Activated CD4-positive, alpha-beta T cell treated with anti-CD3 and anti-CD28 coated beads, Interleukin-2, amount 50 U/mL, for 48 hours (primary cell): ENCODE measurements at regions not wholly inside any gene's neighbourhood (a gene's known extent, or its start where the extent isn't known, plus 50 kb on each side); places are given as distances from the start of the nearest gene placed in this dataset.
"Not testable (repeated sequence)": the region's sequence is repeated elsewhere in the genome, so short reads cannot be mapped to it uniquely, and the experiment has no call there.

Source experiments
- DNase-seq, 2 experiments: peaks; one replicate each; pipeline ENCODE4 v3.0.0-alpha.2; 2020

DNA sequence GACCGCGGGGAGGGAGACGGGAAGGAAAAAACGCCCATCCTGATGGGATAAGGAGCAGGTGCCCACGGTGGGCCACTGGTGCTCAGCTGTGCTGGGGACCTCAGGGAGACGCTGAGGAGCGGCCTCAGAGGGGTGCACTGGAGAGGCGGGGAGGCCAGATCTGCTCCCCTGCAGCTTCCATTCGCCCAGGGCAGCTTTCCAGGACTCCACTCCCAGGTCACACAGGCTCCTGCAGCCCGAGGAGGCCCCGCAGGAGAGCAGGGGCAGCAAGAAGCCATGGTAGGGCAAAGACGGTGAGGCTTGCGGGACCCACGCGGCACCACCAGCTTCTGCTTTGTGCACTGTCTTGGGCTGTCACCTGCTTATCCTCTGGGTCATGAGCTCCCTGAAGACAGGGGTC is 82.5 kb upstream of the SULF2 start:
- DNase-seq = no peak

DNA sequence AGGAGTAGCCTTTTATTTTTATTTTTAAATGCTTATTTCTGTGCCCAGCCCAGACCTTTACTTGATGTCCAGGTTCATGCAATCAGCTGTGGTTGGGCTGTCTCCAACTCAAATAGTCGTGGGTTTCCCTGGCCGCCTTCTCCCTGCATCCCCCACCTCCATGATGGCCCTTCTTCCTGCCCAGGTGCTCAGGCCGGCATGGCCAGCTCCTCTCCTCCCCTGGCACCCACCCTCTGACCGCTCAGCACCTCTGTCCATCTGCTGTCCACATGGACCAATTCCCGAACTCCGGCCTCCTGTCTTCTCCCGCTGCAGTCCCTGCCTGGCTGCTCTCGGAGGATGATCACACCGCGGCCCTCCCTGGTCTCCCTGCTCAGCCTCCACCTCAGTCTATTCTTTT is 81.2 kb upstream of the SULF2 start:
- no peak for DNase-seq

DNA sequence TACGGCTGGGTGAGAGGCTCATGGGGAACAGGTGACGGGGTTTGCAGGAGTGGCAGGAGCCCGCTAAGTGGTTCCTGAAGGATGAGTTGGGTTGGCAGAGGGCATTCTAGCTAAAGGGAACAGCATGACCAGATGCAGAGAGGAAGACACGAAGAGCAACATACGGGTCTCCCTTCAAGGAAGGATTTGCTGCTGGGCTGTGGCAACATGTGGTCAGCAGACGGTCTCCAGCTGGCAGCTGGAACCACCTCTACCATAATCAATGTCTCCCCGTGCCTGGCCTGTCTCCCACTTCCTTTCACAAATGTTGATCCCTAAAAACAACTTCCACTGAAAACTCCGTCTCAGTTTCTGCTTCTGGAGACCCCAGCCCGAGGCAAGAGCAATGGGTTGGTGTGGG is 80.6 kb upstream of the SULF2 start:
- DNase-seq = no peak

DNA sequence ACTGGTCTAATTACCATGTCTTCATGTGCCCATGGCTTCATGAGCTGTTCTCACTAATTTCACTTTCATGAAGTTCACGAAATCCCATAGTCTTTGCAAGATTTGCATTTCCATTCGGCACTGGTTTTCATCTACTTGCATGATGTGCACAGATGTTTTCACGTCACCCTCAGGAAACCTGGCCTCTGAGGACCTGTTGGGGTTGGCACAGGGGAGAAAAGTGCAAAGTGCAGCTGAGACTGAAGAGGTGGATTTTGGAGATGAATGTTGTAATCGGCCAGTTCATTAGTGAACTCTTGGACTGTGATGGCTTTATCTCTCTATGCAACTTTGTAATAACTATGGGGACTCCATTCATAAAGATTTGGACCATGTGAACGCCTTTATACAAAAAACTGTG is 80.2 kb upstream of the SULF2 start:
- DNase-seq = no peak

DNA sequence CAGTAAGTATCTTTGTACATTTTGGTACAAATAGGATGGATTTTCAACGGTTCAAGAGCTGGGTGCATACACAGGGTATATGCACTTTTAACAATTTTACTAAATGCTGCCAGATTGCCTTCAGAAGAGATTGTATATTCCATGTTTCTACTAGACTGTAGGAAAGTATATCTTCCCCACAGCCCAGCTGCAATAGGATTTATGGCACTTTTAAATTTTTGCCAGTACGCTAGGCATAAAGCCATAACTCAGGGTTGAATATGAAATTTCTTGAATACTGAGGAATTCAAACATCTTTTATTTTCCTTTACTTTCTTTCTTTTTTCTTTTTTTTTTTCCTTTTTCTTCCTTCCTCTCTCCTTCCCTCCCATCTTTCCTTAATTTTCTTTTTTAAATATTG is 78.7 kb upstream of the SULF2 start:
- no peak for DNase-seq

- no peak for DNase-seq
Measured at GRCh38 chr20:47863315-47863965, 78.2 kb upstream of the SULF2 start.

DNA sequence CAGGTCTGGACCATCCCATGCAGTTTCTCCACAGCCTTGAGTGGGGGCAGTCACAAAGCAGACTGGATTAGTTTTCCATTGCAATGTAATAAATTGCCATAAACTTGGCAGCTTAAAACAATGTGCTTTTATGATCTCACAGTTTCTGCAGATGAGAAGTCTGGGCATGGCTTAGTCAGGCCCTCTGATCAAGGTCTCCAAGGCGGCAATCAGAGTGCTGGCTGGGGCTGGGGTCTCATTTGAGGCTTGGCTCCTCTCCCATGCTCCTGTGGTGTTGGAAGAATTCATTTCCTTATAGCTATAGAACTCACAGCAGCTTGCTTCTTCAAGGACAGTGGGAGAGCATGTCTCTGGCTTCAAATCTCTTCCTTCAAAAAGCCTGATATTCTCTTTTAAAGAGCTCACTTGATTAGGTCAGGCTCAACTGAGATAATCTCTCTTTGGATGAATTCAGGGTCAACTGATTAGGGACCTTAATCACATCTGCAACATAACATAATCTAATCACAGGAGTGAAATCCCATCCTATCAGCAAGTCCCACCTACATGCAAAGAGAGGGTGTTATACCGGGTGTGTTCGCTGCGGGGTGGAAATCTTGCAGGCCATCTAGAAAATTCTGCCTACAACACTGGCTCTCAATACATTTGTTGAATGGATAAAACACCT is 77.4 kb upstream of the SULF2 start:
- no peak for DNase-seq

- DNase-seq = no peak
Measured at GRCh38 chr20:47861116-47861515, 75.8 kb upstream of the SULF2 start.

DNA sequence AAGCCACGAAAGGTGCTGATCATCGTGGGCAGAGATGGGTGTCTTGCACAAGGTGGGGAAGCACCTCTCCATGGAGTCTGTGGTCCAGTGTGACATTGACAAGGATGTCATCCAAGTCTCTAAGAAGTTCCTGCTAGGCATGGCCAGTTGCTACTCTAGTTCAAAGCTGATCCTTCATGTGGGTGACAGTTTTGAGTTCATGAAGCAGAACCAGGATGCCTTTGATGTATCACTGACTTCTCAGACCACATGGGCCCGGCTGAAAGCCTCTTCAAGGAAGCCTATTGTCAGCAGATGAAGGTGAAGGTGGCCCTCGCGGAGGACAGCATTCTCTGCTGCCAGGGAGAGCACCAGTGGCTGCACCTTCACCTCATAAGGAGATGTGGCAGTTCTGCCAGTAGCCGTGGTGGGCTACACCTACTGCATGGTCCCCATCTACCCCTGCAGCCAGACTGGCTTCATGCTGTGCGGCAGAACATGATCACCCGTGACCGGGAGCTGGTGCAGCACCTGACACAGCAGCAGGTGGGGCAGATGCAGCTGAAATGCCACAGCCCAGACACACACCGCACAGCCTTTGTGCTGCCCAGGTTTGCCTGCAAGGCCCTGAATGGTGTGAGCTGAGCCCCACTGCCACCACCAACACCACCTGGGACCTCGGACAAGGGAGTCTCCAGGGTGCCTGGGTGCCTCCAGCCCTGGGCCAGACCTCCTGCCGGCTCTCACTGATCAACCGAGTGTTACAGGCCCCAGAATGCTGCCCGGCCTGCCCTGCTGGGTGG is 75.0 kb upstream of the SULF2 start:
- no peak for DNase-seq

DNA sequence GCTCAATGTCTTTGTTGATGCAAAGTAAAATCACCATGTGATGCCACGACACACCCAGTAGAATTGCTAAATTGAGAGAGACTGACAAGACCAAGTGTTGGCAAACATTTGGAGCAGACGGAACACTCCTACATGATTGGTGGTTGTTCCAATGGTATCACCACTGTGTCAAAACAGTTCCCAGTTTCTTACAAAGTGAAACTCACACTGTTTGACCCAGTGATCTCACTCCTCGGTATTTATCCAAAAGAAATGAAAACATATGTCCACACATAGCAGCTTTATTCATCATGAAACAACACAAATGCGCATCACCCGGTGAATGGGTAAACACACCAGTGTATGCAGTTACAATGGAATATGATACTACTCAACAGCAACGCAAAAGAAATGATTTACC is 74.0 kb upstream of the SULF2 start:
- no peak for DNase-seq

DNA sequence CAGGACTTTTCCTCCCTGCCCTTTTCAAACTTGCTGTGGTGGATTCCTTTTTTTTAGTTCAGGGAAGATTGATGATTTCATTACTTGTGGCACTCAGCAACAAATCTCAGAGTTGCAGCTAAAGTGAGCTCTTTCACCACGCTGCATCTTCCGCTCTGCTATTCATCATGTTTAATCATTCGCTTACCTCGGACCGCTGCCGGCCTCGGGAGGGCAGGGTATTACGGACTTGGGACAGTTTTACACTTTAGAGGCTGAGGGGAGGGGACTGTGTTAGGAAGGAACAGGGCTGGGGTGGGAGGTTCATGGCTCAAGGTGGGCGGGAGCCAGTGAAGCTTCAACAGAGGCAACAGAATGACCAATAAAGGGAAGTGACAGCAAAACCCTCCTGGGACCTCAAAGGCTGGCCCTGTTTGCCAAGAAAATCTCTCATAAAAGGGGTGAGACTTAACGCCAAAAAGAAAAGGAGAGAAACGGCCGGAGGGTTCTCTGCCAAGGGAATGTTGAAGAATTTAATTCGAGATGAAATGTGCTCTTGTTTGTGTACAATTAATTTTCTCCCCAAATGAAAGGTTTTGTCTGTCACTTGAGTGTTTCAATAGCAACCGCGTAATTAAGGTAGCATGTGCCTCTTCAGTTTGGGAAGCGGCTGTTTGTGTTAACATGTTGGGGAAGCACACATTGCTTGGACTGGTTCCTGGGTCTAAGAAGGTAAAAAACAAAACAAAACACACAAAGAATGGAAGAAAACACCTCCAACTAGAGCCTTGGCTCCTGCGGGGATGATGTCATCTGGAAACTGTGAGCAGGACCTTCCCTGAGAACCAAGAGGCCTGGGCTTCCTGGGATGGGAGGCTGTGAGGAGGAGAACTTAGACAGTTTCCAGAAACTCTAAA is 72.5 kb upstream of the SULF2 start:
- DNase-seq = no peak

DNA sequence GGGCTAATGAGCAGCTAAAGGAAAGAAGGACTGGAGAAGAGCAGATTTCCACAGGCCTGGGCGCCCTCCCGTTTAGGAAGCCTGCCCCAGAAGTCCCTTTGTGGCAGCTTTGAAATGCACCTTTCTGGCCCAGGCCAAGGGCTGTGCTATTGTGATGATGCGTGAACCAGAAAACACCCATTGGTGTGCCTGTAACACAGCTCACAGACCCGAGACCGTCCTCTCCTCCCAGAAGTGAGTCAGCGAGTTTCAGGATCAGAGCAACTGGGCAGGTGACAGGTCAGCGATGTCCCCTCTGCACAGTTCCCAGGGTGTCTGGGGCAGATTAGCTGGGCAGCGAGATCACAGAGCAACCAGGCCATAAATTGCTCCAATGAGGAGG is 71.9 kb upstream of the SULF2 start:
- DNase-seq = no peak

DNA sequence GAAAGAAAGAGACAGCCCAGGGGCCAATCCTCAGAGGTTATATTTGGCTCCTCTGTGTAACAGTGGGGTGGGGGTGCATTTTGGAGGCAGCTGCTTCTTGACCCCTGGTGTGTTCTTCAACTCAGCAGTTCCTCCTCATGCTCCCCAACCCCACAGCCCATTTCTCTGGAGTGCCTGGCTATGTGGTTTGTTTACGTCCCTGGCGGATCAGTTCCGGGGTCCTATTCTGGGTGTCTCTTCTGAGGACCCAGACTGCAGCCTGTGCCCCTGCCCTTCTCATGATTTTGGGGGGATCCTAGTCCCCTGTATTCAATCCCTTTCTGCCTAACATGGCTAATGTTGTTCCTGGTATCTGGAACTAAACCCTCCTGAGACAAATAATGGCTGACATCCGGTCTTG is 70.5 kb upstream of the SULF2 start:
- DNase-seq = no peak

DNA sequence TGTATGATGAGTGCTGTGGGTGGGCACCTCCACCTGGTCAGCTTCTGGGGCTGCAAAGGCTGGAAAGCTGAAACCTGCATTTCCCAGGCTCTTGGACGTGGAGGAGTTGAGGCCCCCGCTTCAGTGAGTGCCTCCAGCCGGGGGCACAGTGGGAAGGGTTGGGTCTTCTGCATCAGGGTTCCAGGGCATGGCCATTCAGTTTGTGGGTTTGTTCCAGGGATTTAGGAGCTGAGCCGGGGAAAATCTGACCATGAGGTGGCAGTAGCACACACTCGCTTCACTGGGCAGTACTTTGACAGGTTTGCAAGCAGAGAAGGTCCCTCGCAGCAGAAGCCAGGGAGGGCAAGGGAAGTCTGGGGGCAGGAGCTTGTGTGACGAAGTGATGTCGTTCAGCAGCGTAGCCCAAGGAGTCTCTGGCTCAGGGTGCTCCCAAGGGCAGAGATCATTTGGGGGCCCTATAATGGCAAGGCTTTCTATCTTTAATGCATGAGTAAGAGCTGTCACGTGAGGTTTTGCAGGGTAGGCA is 69.5 kb upstream of the SULF2 start:
- DNase-seq = no peak

DNA sequence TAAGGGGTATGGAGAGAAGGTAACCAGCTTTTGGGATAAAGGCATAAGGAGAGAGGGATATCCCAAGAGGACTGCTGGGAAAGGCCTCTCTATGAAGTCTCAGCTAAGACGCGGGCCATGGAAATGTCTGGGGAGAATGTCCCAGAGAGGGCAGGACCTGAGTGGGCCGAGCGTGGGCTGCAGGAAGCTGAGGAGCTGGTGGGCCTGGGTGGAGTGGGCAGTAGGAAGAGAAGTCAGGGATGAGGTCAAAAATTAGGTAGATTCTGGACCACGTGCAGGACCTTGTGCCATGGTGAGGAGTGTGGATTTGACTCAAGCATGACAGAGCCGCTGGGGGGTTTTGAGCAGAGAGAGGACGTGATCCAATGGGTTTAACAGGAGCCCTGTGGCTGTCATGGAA is 66.5 kb upstream of the SULF2 start:
- no peak for DNase-seq

DNA sequence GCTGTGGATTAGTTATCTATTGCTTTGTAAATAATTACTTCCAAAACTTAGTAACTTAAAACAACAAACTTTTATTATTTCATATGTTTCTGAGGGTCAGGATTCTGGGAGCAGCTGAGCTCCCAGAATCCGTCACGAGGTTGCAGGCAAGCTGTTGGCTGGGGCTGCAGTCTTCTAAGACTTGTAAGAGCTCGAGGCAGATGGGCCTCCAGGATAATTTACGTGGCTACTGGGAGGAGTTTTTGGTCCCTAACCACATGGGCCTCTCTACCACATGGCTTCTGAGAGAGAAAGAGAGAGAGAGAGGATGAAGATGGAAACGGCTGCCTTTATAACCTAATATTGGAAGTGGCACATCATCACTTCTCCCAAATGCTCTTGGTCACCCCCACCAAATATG is 64.9 kb upstream of the SULF2 start:
- DNase-seq = no peak

GRCh38 chr20:47849596-47849995 is 64.3 kb upstream of the SULF2 start:
- DNase-seq = no peak

DNA sequence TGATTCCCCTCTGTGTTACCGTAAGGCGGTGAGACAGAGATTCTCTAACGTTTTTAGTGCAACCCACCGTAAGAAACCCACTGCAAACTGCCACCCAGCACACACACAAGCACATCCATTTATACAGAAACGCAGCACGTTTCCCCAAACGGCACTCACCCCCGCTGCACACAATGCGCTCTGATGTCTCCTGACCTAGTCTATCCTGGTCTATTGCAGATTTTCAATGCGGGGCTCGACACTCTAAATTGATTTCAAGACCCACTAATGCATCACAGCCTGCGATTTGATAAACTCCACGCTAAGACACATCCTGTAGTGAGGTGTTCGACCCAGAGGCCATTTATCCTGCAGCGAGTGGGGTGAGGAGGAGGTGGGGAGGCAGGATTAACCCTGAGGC is 63.7 kb upstream of the SULF2 start:
- no peak for DNase-seq

DNA sequence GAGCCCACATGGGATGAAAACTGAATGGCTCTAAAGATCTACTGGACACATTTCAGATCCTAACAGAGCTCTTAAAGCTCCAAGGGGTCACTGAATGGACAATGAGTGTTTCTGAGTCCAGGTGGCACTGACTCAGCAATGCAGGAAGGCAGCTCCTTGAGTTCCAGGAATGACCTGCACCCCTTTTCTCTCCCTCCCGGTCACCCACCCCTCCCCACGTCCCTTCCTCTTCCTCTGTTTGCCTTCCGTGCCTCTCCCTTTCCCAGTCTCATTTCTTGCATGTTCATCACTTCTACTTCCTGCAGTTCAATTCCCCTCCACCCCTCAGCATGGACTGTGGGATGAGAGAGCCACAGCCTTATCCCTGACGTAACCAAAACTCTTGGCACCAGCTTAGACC is 63.3 kb upstream of the SULF2 start:
- DNase-seq = not testable (repeated sequence)

- no peak for DNase-seq
Measured at GRCh38 chr20:47847884-47848485, 62.7 kb upstream of the SULF2 start.

DNA sequence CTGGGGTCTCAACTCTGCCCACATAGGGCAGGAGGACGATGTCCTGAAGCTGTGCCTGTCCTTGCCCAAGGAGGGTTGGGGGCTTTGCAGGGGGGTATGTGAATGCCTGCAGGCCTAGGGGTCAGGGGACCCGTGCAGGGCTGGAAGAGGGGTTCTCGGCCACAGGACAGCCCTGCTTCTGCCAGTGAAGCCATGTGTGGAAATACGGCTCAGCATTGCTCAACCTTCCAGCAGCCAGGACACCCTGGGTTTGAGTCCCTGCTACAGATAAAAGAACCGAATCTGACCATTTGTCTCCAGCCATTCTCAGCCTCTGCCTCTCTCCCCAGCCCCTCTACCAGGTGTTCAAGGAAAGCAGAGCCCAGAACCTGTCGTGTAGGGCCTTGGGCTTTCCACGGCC is 61.9 kb upstream of the SULF2 start:
- DNase-seq = not testable (repeated sequence)

DNA sequence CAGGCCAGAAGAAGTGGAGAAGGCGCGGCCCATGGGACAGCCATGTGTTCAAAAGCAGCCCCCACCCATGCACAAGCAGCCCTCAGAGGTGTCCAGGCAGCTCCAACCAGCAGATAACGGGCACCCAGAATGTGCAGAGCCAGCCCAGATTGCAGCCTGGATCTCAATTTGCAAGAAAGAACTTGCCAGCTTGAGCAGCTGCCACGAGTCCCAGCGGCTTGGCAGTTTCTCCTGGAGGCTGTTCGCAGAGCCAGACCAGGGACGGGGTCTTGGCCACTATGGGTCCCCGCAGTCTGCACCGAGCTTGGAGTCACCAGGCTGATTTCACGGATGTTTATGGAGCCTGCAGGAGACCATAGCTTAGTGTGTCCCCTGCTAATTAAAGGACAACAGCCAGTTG is 61.4 kb upstream of the SULF2 start:
- not testable (repeated sequence) for DNase-seq
